ENCODE measurements at regions not wholly inside any gene's neighbourhood (a gene's known extent, or its start where the extent isn't known, plus 50 kb on each side); places are given as distances from the start of the nearest gene placed in this dataset.

GRCh38 chr3:139292711-139293664, 50.8 kb upstream of the MRPS22 start:
- intact Hi-C loops (cut with DNase I), result no loop called here
- DNase-seq (peak in 2 of 5 donors; percentile 21 to 64), FAIRE-seq (no peak)
- H3K27ac ChIP-seq (ENCODE audit: low read depth in 2 of 2, low read length in 2 of 2), result no peak overlapping the region
- no peaks in the 10 kb centered on the region for H3K4me1 ChIP-seq (ENCODE audit: control insufficient read depth in 2 of 3, insufficient read depth in 2 of 3, low read depth in 1 of 3, low read length in 3 of 3)
- no peaks in the 10 kb centered on the region for H3K9me3 ChIP-seq (ENCODE audit: control insufficient read depth in 2 of 3, insufficient read depth in 1 of 3, low read length in 3 of 3)
- no peak overlapping the region for H3K4me3 ChIP-seq (ENCODE audit: low read length in 3 of 3)
- no peaks in the 10 kb centered on the region for H3K27me3 ChIP-seq (ENCODE audit: control insufficient read depth, insufficient read depth, low read length)
- no peaks in the 10 kb centered on the region for H3K36me3 ChIP-seq (ENCODE audit: control insufficient read depth in 2 of 3, insufficient read depth in 3 of 3, low read length in 3 of 3)
- no peak for TF ChIP-seq CTCF (IDR thresholded peaks at IDR 0.05; ENCODE audit: borderline replicate concordance, extremely low read depth, insufficient read depth)
- H3K9ac ChIP-seq (ENCODE audit: low read length in 3 of 3), result no peak overlapping the region

GRCh38 chr3:139293665-139294023, 50.2 kb upstream of the MRPS22 start:
- H3K27me3 ChIP-seq (ENCODE audit: control insufficient read depth, insufficient read depth, low read length), result no peaks in the 10 kb centered on the region
- H3K4me1 ChIP-seq (ENCODE audit: control insufficient read depth in 2 of 3, insufficient read depth in 2 of 3, low read depth in 1 of 3, low read length in 3 of 3), result no peaks in the 10 kb centered on the region
- FAIRE-seq (no peak), DNase-seq (no peak)
- no peak overlapping the region for H3K4me3 ChIP-seq (ENCODE audit: low read length in 3 of 3)
- H3K36me3 ChIP-seq (ENCODE audit: control insufficient read depth in 2 of 3, insufficient read depth in 3 of 3, low read length in 3 of 3), result no peaks in the 10 kb centered on the region
- no peak overlapping the region for H3K9ac ChIP-seq (ENCODE audit: low read length in 3 of 3)
- H3K27ac ChIP-seq (ENCODE audit: low read depth in 2 of 2, low read length in 2 of 2), result no peak overlapping the region
- H3K9me3 ChIP-seq (ENCODE audit: control insufficient read depth in 2 of 3, insufficient read depth in 1 of 3, low read length in 3 of 3), result no peaks in the 10 kb centered on the region
- intact Hi-C loops (cut with DNase I), result no loop called here
- no peak for TF ChIP-seq CTCF (IDR thresholded peaks at IDR 0.05; ENCODE audit: borderline replicate concordance, extremely low read depth, insufficient read depth)

Data from kidney (tissue), 13 donors.